ENCODE measurements at regions not wholly inside any gene's neighbourhood (a gene's known extent, or its start where the extent isn't known, plus 50 kb on each side); places are given as distances from the start of the nearest gene placed in this dataset.
"Not testable (repeated sequence)": the region's sequence is repeated elsewhere in the genome, so short reads cannot be mapped to it uniquely, and the experiment has no call there.

- H3K27ac Mint-ChIP-seq: no peak overlapping the region
Observed at GRCh38 chr20:48409055-48409615, 418.7 kb downstream of the PREX1 start.

GRCh38 chr20:48407710-48408109, 420.1 kb downstream of the PREX1 start:
- Mint-ChIP-seq H3K27me3 (ENCODE audit: low read depth) (peaks cover 11% of the 10 kb centered on the region), H3K27ac (no peak overlapping the region), H3K36me3 (ENCODE audit: low read depth) (no peaks in the 10 kb centered on the region), H3K4me1 (ENCODE audit: low read depth) (peaks cover 4% of the 10 kb centered on the region), H3K9me3 (no peaks in the 10 kb centered on the region), H3K4me3 (ENCODE audit: low read depth) (no peak overlapping the region)
- no peak for DNase-seq (ENCODE audit: low spot score)
- intact Hi-C loops (cut with micrococcal nuclease): no loop called here

More at GRCh38 chr20:48409055-48409615, 418.7 kb downstream of the PREX1 start:
- Mint-ChIP-seq H3K9me3 (no peaks in the 10 kb centered on the region), H3K4me1 (ENCODE audit: low read depth) (peaks cover 4% of the 10 kb centered on the region), H3K4me3 (ENCODE audit: low read depth) (no peak overlapping the region), H3K36me3 (ENCODE audit: low read depth) (no peaks in the 10 kb centered on the region), H3K27me3 (ENCODE audit: low read depth) (peaks cover 11% of the 10 kb centered on the region)
- intact Hi-C loops (cut with micrococcal nuclease): no loop called here
- no peak for DNase-seq (ENCODE audit: low spot score)

- intact Hi-C loops (cut with micrococcal nuclease): no loop called here
- peaks cover 4% of the 10 kb centered on the region for H3K4me1 Mint-ChIP-seq (ENCODE audit: low read depth)
- no peaks in the 10 kb centered on the region for H3K9me3 Mint-ChIP-seq
- H3K36me3 Mint-ChIP-seq (ENCODE audit: low read depth): no peaks in the 10 kb centered on the region
- H3K27me3 Mint-ChIP-seq (ENCODE audit: low read depth): peaks cover 8% of the 10 kb centered on the region
- H3K27ac Mint-ChIP-seq: no peak overlapping the region
- no peak overlapping the region for H3K4me3 Mint-ChIP-seq (ENCODE audit: low read depth)
- DNase-seq (ENCODE audit: low spot score): no peak
Observed at GRCh38 chr20:48406912-48407340, 420.9 kb downstream of the PREX1 start.

GRCh38 chr20:48406498-48406897, 421.3 kb downstream of the PREX1 start:
- Mint-ChIP-seq H3K27ac (no peak overlapping the region), H3K27me3 (ENCODE audit: low read depth) (peaks cover 8% of the 10 kb centered on the region), H3K4me1 (ENCODE audit: low read depth) (peaks cover 4% of the 10 kb centered on the region), H3K36me3 (ENCODE audit: low read depth) (no peaks in the 10 kb centered on the region), H3K9me3 (no peaks in the 10 kb centered on the region), H3K4me3 (ENCODE audit: low read depth) (no peak overlapping the region)
- DNase-seq (ENCODE audit: low spot score): no peak
- intact Hi-C loops (cut with micrococcal nuclease): no loop called here

GRCh38 chr20:48405909-48406308, 421.9 kb downstream of the PREX1 start:
- Mint-ChIP-seq H3K9me3 (no peaks in the 10 kb centered on the region), H3K36me3 (ENCODE audit: low read depth) (no peaks in the 10 kb centered on the region), H3K4me1 (ENCODE audit: low read depth) (peaks cover 4% of the 10 kb centered on the region), H3K27me3 (ENCODE audit: low read depth) (peaks cover 7% of the 10 kb centered on the region), H3K4me3 (ENCODE audit: low read depth) (no peak overlapping the region), H3K27ac (no peak overlapping the region)
- intact Hi-C loops (cut with micrococcal nuclease): no loop called here
- no peak for DNase-seq (ENCODE audit: low spot score)

GRCh38 chr20:48404598-48404997, 423.2 kb downstream of the PREX1 start:
- intact Hi-C loops (cut with micrococcal nuclease): no loop called here
- DNase-seq (ENCODE audit: low spot score): no peak

GRCh38 chr20:48403167-48403761, 424.5 kb downstream of the PREX1 start:
- Mint-ChIP-seq H3K27ac (no peak overlapping the region), H3K27me3 (ENCODE audit: low read depth) (no peaks in the 10 kb centered on the region), H3K9me3 (no peaks in the 10 kb centered on the region), H3K36me3 (ENCODE audit: low read depth) (no peaks in the 10 kb centered on the region), H3K4me3 (ENCODE audit: low read depth) (no peak overlapping the region), H3K4me1 (ENCODE audit: low read depth) (peaks cover 4% of the 10 kb centered on the region)
- DNase-seq (ENCODE audit: low spot score): no peak
- intact Hi-C loops (cut with micrococcal nuclease): no loop called here

More at GRCh38 chr20:48404598-48404997, 423.2 kb downstream of the PREX1 start:
- H3K36me3 Mint-ChIP-seq (ENCODE audit: low read depth): no peaks in the 10 kb centered on the region
- no peak overlapping the region for H3K27ac Mint-ChIP-seq
- no peaks in the 10 kb centered on the region for H3K9me3 Mint-ChIP-seq
- peaks cover 3% of the 10 kb centered on the region for H3K27me3 Mint-ChIP-seq (ENCODE audit: low read depth)
- H3K4me3 Mint-ChIP-seq (ENCODE audit: low read depth): no peak overlapping the region
- peaks cover 4% of the 10 kb centered on the region for H3K4me1 Mint-ChIP-seq (ENCODE audit: low read depth)

- Mint-ChIP-seq H3K4me3 (ENCODE audit: low read depth) (no peak overlapping the region), H3K4me1 (ENCODE audit: low read depth) (peaks cover 4% of the 10 kb centered on the region), H3K27me3 (ENCODE audit: low read depth) (no peaks in the 10 kb centered on the region), H3K36me3 (ENCODE audit: low read depth) (no peaks in the 10 kb centered on the region), H3K9me3 (no peaks in the 10 kb centered on the region), H3K27ac (no peak overlapping the region)
- DNase-seq (ENCODE audit: low spot score): no peak
- intact Hi-C loops (cut with micrococcal nuclease): no loop called here
Observed at GRCh38 chr20:48401359-48401758, 426.4 kb downstream of the PREX1 start.

GRCh38 chr20:48400009-48400408, 427.8 kb downstream of the PREX1 start:
- H3K27me3 Mint-ChIP-seq (ENCODE audit: low read depth): no peaks in the 10 kb centered on the region
- H3K9me3 Mint-ChIP-seq: no peaks in the 10 kb centered on the region
- no peak overlapping the region for H3K4me3 Mint-ChIP-seq (ENCODE audit: low read depth)
- DNase-seq (ENCODE audit: low spot score): no peak
- H3K27ac Mint-ChIP-seq: no peak overlapping the region
- no peaks in the 10 kb centered on the region for H3K36me3 Mint-ChIP-seq (ENCODE audit: low read depth)
- H3K4me1 Mint-ChIP-seq (ENCODE audit: low read depth): no peaks in the 10 kb centered on the region
- intact Hi-C loops (cut with micrococcal nuclease): no loop called here

GRCh38 chr20:48398506-48399449, 429.0 kb downstream of the PREX1 start:
- no peaks in the 10 kb centered on the region for H3K4me1 Mint-ChIP-seq (ENCODE audit: low read depth)
- no peaks in the 10 kb centered on the region for H3K36me3 Mint-ChIP-seq (ENCODE audit: low read depth)
- intact Hi-C loops (cut with micrococcal nuclease): no loop called here
- H3K4me3 Mint-ChIP-seq (ENCODE audit: low read depth): no peak overlapping the region
- no peaks in the 10 kb centered on the region for H3K9me3 Mint-ChIP-seq
- H3K27me3 Mint-ChIP-seq (ENCODE audit: low read depth): no peaks in the 10 kb centered on the region
- no peak for DNase-seq (ENCODE audit: low spot score)
- H3K27ac Mint-ChIP-seq: no peak overlapping the region

- H3K4me3 Mint-ChIP-seq (ENCODE audit: low read depth); H3K36me3 Mint-ChIP-seq (ENCODE audit: low read depth); H3K27ac Mint-ChIP-seq; intact Hi-C loops (cut with micrococcal nuclease); H3K4me1 Mint-ChIP-seq (ENCODE audit: low read depth); H3K9me3 Mint-ChIP-seq; DNase-seq (ENCODE audit: low spot score); H3K27me3 Mint-ChIP-seq (ENCODE audit: low read depth): not testable (repeated sequence)
Observed at GRCh38 chr20:48396981-48397861, 430.6 kb downstream of the PREX1 start.

GRCh38 chr20:48395816-48396546, 431.8 kb downstream of the PREX1 start:
- peaks cover 11% of the 10 kb centered on the region for H3K9me3 Mint-ChIP-seq
- H3K27me3 Mint-ChIP-seq (ENCODE audit: low read depth): no peaks in the 10 kb centered on the region
- no peaks in the 10 kb centered on the region for H3K36me3 Mint-ChIP-seq (ENCODE audit: low read depth)
- H3K27ac Mint-ChIP-seq: no peak overlapping the region
- no peak for DNase-seq (ENCODE audit: low spot score)
- no peaks in the 10 kb centered on the region for H3K4me1 Mint-ChIP-seq (ENCODE audit: low read depth)
- intact Hi-C loops (cut with micrococcal nuclease): no loop called here
- H3K4me3 Mint-ChIP-seq (ENCODE audit: low read depth): no peak overlapping the region
